GM18909 (cell line): ENCODE measurements at regions not wholly inside any gene's neighbourhood (a gene's known extent, or its start where the extent isn't known, plus 50 kb on each side); places are given as distances from the start of the nearest gene placed in this dataset.

Source experiments
- ATAC-seq: cut with Tn5 transposase; IDR thresholded peaks from one replicate; pipeline ENCODE4 v1.9.1; 2021; ENCODE audit warnings: mild to moderate bottlenecking; ENCODE audit not compliant: unreplicated experiment, poor library complexity

GRCh38 chr13:40024967-40025714 lies 369.7 kb downstream of the COG6 start:
- no peak for ATAC-seq

DNA sequence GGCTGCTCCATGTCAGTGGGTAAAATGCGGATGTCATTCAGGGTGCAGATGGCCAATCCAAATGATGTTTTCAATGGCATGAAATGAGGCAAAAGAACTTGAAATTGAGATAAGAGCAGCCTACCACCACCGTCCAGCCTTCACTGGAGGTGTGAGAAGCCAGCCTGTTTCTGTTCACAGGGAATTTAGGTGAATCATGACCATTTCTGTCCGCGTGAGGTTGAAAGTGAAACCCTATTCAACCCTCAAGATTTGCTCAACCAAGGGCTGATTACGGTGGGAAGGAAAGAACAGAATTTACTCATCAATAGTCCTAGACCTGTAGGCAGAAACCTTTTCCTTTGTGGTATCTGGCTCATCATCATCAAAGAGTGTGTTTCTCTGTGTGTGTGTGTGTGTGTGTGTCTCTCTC lies 370.7 kb downstream of the COG6 start:
- ATAC-seq: peak; percentile 94

DNA sequence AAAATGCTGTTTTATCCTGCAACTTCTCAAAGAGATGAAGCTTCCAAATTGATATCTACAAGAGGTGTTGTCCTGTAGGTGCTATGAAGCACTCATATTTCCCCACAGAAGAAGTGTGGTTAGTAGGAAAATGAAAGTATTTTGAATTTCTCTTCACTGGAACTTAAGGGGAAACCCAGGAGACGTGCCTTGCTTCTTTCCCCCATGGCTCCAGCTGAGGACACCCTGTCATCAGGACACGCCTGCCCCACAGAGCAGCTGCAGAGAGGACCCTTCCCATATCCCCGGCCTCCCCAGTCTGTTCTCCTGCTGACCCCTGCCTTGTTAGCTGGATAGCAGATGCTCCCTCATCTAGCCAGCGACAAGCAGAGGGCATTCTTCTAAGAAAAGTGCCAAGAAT lies 371.3 kb downstream of the COG6 start:
- ATAC-seq: peak; percentile 34

DNA sequence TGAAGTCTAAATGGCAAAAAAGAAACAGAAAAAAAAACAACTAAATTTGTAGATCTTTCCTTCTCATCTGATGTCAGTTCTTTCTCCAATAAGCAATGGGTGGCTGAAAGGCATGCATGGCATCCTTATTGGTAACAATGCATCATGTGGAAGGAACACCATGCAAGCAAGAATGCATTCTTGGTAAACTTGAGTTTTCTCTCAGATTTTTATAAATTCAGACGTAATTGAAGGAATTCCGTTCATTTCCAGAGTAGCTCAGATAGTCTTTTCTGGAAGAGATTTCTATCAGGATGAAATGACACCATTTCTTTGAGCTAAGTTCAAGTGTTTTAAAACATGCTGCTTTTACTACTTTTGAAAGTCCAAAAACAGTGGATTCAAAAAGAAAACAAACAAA lies 373.0 kb downstream of the COG6 start:
- no peak for ATAC-seq

GRCh38 chr13:40031031-40031430 lies 375.6 kb downstream of the COG6 start:
- no peak for ATAC-seq

DNA sequence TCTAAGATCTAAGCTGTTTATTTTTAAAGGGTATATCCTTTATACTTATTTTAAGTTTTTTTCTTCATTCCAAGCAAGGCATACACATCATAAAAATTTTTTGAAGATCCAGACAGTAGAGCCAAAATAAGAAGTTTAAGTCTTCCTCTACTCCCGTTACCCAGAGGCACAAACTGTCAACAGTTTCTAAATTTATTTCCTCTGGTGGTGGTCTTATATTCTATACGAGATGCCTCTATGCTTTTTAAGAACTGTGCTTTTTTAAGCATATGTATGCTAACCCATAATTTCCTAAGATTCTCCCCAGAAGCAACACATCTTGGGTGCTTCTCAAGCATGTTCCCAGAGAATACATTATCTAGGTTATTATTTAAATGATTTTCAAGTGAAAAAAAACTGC lies 383.6 kb downstream of the COG6 start:
- no peak for ATAC-seq

- no peak for ATAC-seq
Observed at GRCh38 chr13:40042991-40043390, 387.5 kb downstream of the COG6 start.

DNA sequence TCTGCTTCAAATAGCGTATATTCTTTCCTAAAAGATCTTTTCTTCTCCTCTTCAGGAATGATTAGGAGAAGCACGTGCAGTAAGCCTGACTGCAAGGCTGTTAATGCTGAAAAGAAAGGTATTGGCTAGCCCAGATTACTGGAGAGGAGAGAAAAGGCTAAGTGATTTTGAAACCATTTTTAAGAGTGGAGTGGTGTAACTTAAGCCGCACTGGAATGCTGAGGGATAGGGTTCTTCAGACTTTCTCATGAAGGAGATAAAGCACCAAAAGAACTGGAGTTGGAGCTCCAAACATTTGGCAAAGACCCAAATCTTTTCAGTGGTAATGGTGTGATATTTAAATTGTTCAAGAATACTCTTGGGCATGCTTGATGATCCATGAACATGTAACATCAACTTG lies 388.3 kb downstream of the COG6 start:
- no peak for ATAC-seq

- peak; percentile 94 for ATAC-seq
Observed at GRCh38 chr13:40047322-40047771, 391.9 kb downstream of the COG6 start.

- ATAC-seq: no peak
Observed at GRCh38 chr13:40048551-40048950, 393.1 kb downstream of the COG6 start.

DNA sequence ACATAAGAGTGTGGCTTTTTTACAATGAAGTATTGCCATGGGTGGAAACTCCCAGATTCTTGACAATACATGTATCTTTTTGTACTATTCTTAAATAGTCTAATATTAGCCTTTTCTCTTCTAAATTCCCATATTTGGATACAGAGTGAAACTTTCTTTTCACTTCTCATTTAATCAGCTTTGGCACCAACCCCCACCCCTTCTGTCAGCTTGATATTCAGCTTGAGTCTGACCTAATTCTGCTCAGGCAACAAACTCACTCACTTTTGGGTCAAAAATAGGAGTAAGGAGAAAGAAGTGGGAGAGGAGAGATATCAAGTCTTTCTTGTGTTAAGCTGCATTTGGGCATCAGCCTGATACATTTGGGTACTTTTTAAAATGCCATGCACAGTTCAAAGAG lies 397.5 kb downstream of the COG6 start:
- no peak for ATAC-seq

DNA sequence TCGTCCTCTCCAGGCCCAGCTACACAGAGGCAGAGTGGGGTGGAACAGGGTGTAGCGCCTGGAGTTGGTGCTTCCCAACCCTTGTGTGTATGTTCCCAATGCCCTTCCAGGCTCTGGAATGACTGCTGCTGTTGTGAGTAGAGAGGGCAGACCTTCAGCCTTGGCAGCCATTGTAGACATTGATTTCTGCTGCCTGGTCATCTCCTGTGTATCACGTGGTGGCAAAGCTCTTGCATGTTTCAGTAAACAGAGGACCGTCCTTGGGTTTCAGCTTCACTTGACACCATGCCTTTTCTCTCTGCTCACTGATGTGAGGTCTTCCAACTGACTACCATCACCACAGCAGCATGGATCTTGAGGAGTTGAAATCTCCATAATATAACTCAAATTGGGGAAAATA lies 397.9 kb downstream of the COG6 start:
- ATAC-seq: no peak

DNA sequence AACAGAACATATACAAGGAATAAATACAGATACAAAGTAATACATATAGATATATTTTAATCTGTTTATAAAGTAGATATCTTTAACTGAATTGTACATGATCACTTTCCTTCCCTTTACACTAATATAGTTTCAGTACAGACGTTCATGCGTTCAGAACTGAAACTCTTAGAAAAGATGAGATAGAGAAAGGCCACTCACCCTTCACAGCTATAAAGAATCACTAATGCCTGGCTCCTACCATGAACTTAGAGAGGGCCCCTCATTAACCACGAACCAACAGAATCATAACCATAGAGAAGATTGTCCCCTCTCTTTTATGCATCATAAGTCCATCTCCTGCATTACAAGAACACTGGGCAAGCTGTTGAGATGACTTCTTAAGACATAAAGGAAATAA lies 399.0 kb downstream of the COG6 start:
- peak; percentile 68 for ATAC-seq

GRCh38 chr13:40056898-40057619 lies 401.6 kb downstream of the COG6 start:
- no peak for ATAC-seq

DNA sequence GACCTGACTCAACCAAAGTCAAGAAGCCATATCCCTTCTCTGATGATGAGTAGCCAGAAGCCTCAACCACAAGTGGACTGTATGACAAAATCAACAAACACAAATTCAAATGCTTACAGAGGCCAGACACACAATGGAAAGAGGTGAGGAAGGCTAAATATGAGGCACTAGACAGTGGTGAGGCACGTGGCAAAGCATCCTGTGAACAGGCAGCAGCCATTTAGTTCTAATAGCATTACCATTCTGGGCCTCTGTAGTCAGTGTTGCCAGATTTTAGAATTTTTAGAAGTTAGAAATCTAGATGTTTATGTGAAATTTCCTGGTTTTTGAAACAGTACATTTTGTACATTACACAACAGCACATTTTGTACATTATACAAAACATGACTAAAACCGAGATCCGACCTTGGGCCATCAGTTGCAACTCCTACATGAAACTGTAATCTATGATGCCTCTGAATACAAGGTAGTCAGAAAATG lies 403.3 kb downstream of the COG6 start:
- no peak for ATAC-seq

DNA sequence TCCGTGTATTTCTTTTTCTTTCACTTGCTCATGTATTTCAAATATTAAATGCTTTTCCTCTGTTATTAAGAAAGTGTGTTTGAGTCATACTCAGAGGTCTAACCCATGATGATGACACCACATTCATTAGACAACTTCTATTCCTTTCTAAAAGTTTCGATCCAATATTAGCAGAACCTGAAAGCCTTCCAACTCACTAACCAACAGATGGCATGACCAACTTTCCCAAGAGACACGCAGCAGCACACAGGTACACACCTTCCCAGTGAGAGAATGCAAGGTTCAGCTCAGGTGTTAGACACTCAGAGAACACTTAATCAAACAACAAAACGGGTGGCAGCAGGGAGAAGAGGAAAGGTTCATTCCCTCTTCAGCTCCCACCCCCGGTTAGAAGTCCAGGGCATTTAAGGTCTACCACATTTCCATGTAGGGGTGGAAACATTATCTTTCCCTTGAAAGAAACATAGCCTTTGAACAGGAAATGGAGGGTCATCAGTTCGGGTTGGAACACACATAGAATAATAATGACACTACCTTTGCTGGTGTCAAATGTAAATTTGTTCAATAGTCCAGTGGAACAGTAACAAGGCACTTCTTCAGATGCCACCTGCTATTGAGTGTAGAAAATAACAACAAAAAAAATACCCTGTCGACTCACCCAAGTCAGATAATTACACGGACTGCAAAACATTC lies 404.2 kb downstream of the COG6 start:
- ATAC-seq: peak; percentile 3

DNA sequence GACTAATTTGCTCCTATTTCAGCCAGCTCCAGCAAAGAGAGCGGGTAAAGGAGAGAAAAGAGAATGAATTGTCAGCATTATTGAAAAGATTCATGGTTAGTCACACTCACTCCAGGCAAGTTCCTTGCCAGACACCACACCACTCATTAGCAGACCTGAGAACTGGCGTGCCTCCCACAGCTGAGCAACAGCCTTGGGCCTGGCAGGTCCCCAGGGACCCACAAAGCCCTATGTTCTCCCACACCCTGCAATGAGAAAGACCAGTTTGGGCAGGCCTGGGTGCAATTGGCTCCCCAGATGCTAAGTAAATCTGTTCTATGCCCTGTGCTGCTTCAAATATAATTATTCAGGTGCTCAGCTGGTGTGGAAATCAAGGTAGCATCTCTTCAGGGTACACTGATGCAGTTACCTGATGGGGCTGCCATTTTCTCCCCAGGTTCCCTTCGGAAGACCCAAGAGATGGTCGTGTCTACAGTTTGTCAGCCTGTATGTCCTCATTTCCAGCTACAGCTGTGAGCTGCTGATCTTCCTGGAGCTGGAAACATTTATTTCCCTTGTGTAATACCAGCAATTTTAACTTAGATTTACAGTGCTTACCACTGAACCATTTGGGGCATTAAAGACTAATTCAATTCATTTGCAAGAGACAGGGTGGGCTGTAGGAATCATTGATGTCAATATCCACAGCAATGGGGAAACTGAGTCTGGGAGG lies 405.0 kb downstream of the COG6 start:
- ATAC-seq: peak; percentile 90

DNA sequence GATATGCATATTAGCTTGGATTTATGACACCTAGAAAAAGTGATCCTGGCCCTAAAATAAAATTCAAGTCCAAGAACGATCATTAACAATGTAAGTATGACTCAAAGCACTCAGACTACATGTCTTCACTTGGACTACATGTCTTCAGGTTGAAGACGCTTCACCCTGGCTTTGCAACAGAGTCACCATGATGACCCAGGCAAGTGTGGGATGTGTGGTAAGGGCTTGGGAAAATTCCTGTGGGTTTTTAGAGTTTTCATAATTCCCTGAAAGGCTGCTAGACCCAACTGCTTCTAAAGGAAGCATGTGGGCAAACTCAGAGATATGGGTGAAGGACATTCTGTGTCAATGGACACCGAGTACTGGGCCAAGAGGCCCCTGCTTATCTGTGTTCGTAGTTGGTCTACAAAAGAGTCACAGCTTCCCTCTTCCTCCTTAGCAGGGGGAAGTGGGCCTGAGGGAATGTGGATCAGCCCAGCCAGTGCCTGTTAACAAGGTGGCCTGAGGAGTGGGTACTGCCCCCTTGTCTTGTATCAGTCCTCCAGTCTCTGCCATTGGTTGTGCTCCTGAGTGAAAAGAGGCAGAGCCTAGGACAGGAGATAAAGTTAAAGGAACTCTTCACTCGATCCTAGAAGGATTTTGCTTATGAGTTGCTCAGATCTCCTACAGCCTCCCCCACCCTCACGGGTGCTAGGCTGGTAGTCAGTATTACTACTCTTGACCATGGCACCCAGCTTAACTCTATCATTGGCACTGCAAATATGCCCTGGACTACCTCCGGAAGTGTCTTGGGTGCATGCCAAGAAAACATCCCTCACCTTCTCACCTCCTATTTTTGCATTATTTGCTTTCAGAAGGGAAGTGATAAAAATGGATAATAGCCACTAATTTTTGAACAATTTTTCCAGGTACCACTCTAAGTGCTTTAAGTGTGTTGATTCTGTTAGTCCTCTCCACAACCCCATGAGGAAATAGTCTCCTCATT lies 406.3 kb downstream of the COG6 start:
- no peak for ATAC-seq

- ATAC-seq: no peak
Observed at GRCh38 chr13:40063278-40063698, 407.8 kb downstream of the COG6 start.
